K562 (cell line): ENCODE measurements at regions not wholly inside any gene's neighbourhood (a gene's known extent, or its start where the extent isn't known, plus 50 kb on each side); places are given as distances from the start of the nearest gene placed in this dataset.

Source experiments
- CBFA2T2 ChIP-seq: fragments of 450-650 bp; conservative IDR thresholded peaks from 2 replicates; pipeline ENCODE4 v1.6.1; 2017; ENCODE audit warnings: mild to moderate bottlenecking
- CREBBP ChIP-seq: IDR thresholded peaks from one replicate; pipeline ENCODE4 v1.6.1; 2012; ENCODE audit warnings: low read depth, mild to moderate bottlenecking, control low read depth, inconsistent platforms, low read length
- FOXJ2 ChIP-seq: fragments of 200-800 bp; sonication (Bioruptor generic); IDR thresholded peaks from 2 replicates; pipeline ENCODE4 v1.6.1; 2016; ENCODE audit warnings: missing genetic modification characterization, missing compliant biosample characterization
- FOXP1 ChIP-seq: sonication (generic); formaldehyde crosslinking; IDR thresholded peaks from 2 replicates; pipeline ENCODE4 v1.8.0; 2022; ENCODE audit warnings: mild to moderate bottlenecking, missing genetic modification reagents
- HDAC8 ChIP-seq: fragments of 450-650 bp; IDR thresholded peaks from 2 replicates; pipeline ENCODE4 v1.6.1; 2016; ENCODE audit warnings: mild to moderate bottlenecking, missing genetic modification characterization, moderate library complexity, missing compliant biosample characterization
- KLF10 ChIP-seq: fragments of 250-450 bp; sonication (Bioruptor Pico); IDR thresholded peaks from 2 replicates; pipeline ENCODE4 v1.6.1; 2021; ENCODE audit warnings: matching md5 sums
- MAX ChIP-seq: sonication (generic); formaldehyde crosslinking; IDR thresholded peaks from 2 replicates; pipeline ENCODE4 v1.9.0; 2022; ENCODE audit warnings: mild to moderate bottlenecking, missing genetic modification reagents
- MAZ ChIP-seq, 2 experiments: fragments of 450-650 bp in 1 of 2; sonication (generic) in 1 of 2; formaldehyde crosslinking; IDR thresholded peaks in 1 of 2; conservative IDR thresholded peaks in 1 of 2; 2 replicates each; pipeline versions ENCODE4 v1.4.0 to v1.5.0; 2020; ENCODE audit warnings: mild to moderate bottlenecking in 1 of 2, missing genetic modification reagents in 1 of 2
- MEF2A ChIP-seq: IDR thresholded peaks from 2 replicates; pipeline ENCODE4 v1.6.1; 2011; ENCODE audit warnings: low read depth, mild to moderate bottlenecking, low read length, moderate library complexity; ENCODE audit not compliant: control insufficient read depth
- RBM14 ChIP-seq: fragments of 200-400 bp; formaldehyde crosslinking; IDR thresholded peaks from 2 replicates; pipeline ENCODE4 v1.6.1; 2018; ENCODE audit warnings: low read depth, mild to moderate bottlenecking, low read length, moderate library complexity, borderline replicate concordance; ENCODE audit not compliant: insufficient read depth
- SMARCE1 ChIP-seq: fragments of 450-650 bp; IDR thresholded peaks from 2 replicates; pipeline ENCODE4 v1.7.1; 2016; ENCODE audit warnings: mild to moderate bottlenecking
- ZNF3 ChIP-seq: fragments of 250-450 bp; sonication (Bioruptor Pico); IDR thresholded peaks from 2 replicates; pipeline ENCODE4 v1.5.0; 2021; ENCODE audit warnings: mild to moderate bottlenecking, moderate library complexity
- ZNF561 ChIP-seq: fragments of 450-650 bp; formaldehyde crosslinking; conservative IDR thresholded peaks from 2 replicates; pipeline ENCODE4 v1.4.0; 2020; ENCODE audit warnings: mild to moderate bottlenecking, moderate library complexity
- ZNF639 ChIP-seq, 2 experiments: fragments of 200-800 bp in 1 of 2; sonication (Bioruptor generic) in 1 of 2; sonication (generic) in 1 of 2; formaldehyde crosslinking in 1 of 2; IDR thresholded peaks in 1 of 2; conservative IDR thresholded peaks in 1 of 2; 2 replicates each; pipeline versions ENCODE4 v1.5.0 to v1.6.1; 2016 to 2020; ENCODE audit warnings: missing compliant biosample characterization in 1 of 2, missing genetic modification characterization in 1 of 2, missing genetic modification reagents in 1 of 2
- ZNF707 ChIP-seq: fragments of 250-450 bp; sonication (Bioruptor Pico); conservative IDR thresholded peaks from 2 replicates; pipeline ENCODE4 v1.8.0; 2022; ENCODE audit warnings: inconsistent platforms, mild to moderate bottlenecking, moderate library complexity
- TF ChIP-seq, protein P1 (sequence below): fragments of 450-650 bp; IDR thresholded peaks from 2 replicates; pipeline ENCODE4 v1.7.0; 2016; ENCODE audit warnings: borderline replicate concordance
- TF ChIP-seq, protein P2 (sequence below): sonication (generic); formaldehyde crosslinking; IDR thresholded peaks from 2 replicates; pipeline ENCODE4 v1.8.0; 2022; ENCODE audit warnings: mild to moderate bottlenecking, missing genetic modification reagents
- TF ChIP-seq, protein P3 (sequence below): fragments of 250-450 bp; sonication (Bioruptor Pico); IDR thresholded peaks from 2 replicates; pipeline ENCODE4 v1.8.0; 2021; ENCODE audit warnings: mild to moderate bottlenecking, moderate library complexity
- TF ChIP-seq, protein P4 (sequence below): fragments of 250-450 bp; sonication (Bioruptor Pico); IDR thresholded peaks from 2 replicates; pipeline ENCODE4 v1.9.0; 2021; ENCODE audit warnings: mild to moderate bottlenecking
- TF ChIP-seq, protein P5 (sequence below): sonication (generic); formaldehyde crosslinking; IDR thresholded peaks from 2 replicates; pipeline ENCODE4 v1.8.0; 2022; ENCODE audit warnings: mild to moderate bottlenecking, low read depth, missing genetic modification reagents

GRCh38 chr6:27772261-27773001 lies 139.8 kb downstream of the OR2B2 start (continued):
- no peak for TF ChIP-seq KLF10 (CRISPR knock-in tag)
- TF ChIP-seq, protein P1, sequence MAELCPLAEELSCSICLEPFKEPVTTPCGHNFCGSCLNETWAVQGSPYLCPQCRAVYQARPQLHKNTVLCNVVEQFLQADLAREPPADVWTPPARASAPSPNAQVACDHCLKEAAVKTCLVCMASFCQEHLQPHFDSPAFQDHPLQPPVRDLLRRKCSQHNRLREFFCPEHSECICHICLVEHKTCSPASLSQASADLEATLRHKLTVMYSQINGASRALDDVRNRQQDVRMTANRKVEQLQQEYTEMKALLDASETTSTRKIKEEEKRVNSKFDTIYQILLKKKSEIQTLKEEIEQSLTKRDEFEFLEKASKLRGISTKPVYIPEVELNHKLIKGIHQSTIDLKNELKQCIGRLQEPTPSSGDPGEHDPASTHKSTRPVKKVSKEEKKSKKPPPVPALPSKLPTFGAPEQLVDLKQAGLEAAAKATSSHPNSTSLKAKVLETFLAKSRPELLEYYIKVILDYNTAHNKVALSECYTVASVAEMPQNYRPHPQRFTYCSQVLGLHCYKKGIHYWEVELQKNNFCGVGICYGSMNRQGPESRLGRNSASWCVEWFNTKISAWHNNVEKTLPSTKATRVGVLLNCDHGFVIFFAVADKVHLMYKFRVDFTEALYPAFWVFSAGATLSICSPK = no peak
- TF ChIP-seq, protein P2, sequence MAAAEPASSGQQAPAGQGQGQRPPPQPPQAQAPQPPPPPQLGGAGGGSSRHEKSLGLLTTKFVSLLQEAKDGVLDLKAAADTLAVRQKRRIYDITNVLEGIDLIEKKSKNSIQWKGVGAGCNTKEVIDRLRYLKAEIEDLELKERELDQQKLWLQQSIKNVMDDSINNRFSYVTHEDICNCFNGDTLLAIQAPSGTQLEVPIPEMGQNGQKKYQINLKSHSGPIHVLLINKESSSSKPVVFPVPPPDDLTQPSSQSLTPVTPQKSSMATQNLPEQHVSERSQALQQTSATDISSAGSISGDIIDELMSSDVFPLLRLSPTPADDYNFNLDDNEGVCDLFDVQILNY (CRISPR knock-in tag) = no peak
- TF ChIP-seq SMARCE1 = peak; percentile 64; the same call in 1 of the 2 replicates
- TF ChIP-seq ZNF3 = no peak
- no peak for TF ChIP-seq RBM14
- peak in 1 of 2 experiments; percentile 68; a peak in 1 of 4 replicates for TF ChIP-seq ZNF639 (CRISPR knock-in tag; conservative IDR thresholded peaks at IDR 0.05 in 1 of 2, IDR thresholded peaks at IDR 0.05 in 1 of 2)
- no peak for TF ChIP-seq CBFA2T2
- TF ChIP-seq ZNF561 (CRISPR knock-in tag) = no peak
- TF ChIP-seq CREBBP = no peak
- TF ChIP-seq FOXP1 (CRISPR knock-in tag) = peak; percentile 77
- no peak for TF ChIP-seq FOXJ2
- TF ChIP-seq, protein P3, sequence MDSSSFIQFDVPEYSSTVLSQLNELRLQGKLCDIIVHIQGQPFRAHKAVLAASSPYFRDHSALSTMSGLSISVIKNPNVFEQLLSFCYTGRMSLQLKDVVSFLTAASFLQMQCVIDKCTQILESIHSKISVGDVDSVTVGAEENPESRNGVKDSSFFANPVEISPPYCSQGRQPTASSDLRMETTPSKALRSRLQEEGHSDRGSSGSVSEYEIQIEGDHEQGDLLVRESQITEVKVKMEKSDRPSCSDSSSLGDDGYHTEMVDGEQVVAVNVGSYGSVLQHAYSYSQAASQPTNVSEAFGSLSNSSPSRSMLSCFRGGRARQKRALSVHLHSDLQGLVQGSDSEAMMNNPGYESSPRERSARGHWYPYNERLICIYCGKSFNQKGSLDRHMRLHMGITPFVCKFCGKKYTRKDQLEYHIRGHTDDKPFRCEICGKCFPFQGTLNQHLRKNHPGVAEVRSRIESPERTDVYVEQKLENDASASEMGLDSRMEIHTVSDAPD (CRISPR knock-in tag) = no peak
- TF ChIP-seq, protein P4, sequence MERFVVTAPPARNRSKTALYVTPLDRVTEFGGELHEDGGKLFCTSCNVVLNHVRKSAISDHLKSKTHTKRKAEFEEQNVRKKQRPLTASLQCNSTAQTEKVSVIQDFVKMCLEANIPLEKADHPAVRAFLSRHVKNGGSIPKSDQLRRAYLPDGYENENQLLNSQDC (CRISPR knock-in tag) = no peak
- TF ChIP-seq HDAC8 (tag) = 0 out of 2 replicates have a peak, but pooled peaks have one; percentile 53
- TF ChIP-seq, protein P5, sequence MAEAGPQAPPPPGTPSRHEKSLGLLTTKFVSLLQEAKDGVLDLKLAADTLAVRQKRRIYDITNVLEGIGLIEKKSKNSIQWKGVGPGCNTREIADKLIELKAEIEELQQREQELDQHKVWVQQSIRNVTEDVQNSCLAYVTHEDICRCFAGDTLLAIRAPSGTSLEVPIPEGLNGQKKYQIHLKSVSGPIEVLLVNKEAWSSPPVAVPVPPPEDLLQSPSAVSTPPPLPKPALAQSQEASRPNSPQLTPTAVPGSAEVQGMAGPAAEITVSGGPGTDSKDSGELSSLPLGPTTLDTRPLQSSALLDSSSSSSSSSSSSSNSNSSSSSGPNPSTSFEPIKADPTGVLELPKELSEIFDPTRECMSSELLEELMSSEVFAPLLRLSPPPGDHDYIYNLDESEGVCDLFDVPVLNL (CRISPR knock-in tag) = peak; percentile 15; the same call in 1 of the 2 replicates
- peak; percentile 69 to 79 for TF ChIP-seq MAZ (CRISPR knock-in tag; conservative IDR thresholded peaks at IDR 0.05 in 1 of 2, IDR thresholded peaks at IDR 0.05 in 1 of 2)
- no peak for TF ChIP-seq MEF2A
- 0 out of 2 replicates have a peak, but pooled peaks have one; percentile 54 for TF ChIP-seq ZNF707
- TF ChIP-seq MAX = peak; percentile 89
